Neural cell (in vitro differentiated cells): ENCODE measurements at regions not wholly inside any gene's neighbourhood (a gene's known extent, or its start where the extent isn't known, plus 50 kb on each side); places are given as distances from the start of the nearest gene placed in this dataset.

Experiments
- H2AFZ ChIP-seq: fragments of 200-600, 300-800 bp; sonication (generic), shearing (Covaris generic); 2 replicates; pipeline ENCODE4 v1.6.0; 2014; ENCODE audit warnings: low read depth, mild to moderate bottlenecking, antibody characterized with exemption, low read length, moderate library complexity
- H3F3A ChIP-seq: fragments of 200-600 bp; shearing (Covaris generic); 2 replicates; pipeline ENCODE4 v1.6.1; 2016; ENCODE audit warnings: mild to moderate bottlenecking, moderate library complexity, mixed read lengths, antibody characterized with exemption, low read length; ENCODE audit not compliant: insufficient read depth, poor library complexity, severe bottlenecking
- H3K27ac ChIP-seq: fragments of 200-600, 300-800 bp; sonication (generic), shearing (Covaris generic); 2 replicates; pipeline ENCODE4 v1.5.1; 2014; ENCODE audit warnings: mild to moderate bottlenecking, low read length, moderate library complexity
- H3K27me3 ChIP-seq: fragments of 300-800, 200-600 bp; sonication (generic), shearing (Covaris generic); 2 replicates; pipeline ENCODE4 v1.6.0; 2014; ENCODE audit warnings: mild to moderate bottlenecking, low read depth, low read length, moderate library complexity; ENCODE audit not compliant: insufficient read depth
- H3K36me3 ChIP-seq: fragments of 300-800, 200-600 bp; sonication (generic), shearing (Covaris generic); 2 replicates; pipeline ENCODE4 v1.5.1; 2014; ENCODE audit warnings: mild to moderate bottlenecking, antibody characterized with exemption, low read length, moderate library complexity; ENCODE audit not compliant: insufficient read depth
- H3K4me2 ChIP-seq: fragments of 300-800, 200-600 bp; sonication (generic), shearing (Covaris generic); 2 replicates; pipeline ENCODE4 v1.6.0; 2014; ENCODE audit warnings: mild to moderate bottlenecking, low read length
- H3K4me3 ChIP-seq: fragments of 300-800, 200-600 bp; sonication (generic), shearing (Covaris generic); 2 replicates; pipeline ENCODE4 v1.5.1; 2014; ENCODE audit warnings: mild to moderate bottlenecking, low read length, moderate library complexity
- H3K79me2 ChIP-seq: fragments of 200-600 bp; shearing (Covaris generic); replicated peaks from 2 replicates; pipeline ENCODE4 v1.6.0; 2014; ENCODE audit warnings: mild to moderate bottlenecking, low read length, moderate library complexity; ENCODE audit not compliant: insufficient read depth
- H3K9ac ChIP-seq: fragments of 300-800, 200-600 bp; sonication (generic), shearing (Covaris generic); 2 replicates; pipeline ENCODE4 v1.6.1; 2016; ENCODE audit warnings: mild to moderate bottlenecking, low read length, mixed read lengths
- H3K9me2 ChIP-seq: fragments of 200-600 bp; shearing (Covaris generic); 2 replicates; pipeline ENCODE4 v1.6.1; 2016; ENCODE audit warnings: mild to moderate bottlenecking, low read length, mixed read lengths; ENCODE audit not compliant: insufficient read depth
- H3K9me3 ChIP-seq: fragments of 200-600, 300-800 bp; sonication (generic), shearing (Covaris generic); 2 replicates; pipeline ENCODE4 v1.6.1; 2016; ENCODE audit warnings: mild to moderate bottlenecking, mixed run types, low read length, moderate library complexity, mixed read lengths
- H4K20me1 ChIP-seq: fragments of 200-600 bp; shearing (Covaris generic); 2 replicates; pipeline ENCODE4 v1.6.1; 2016; ENCODE audit warnings: mild to moderate bottlenecking, mixed run types; ENCODE audit not compliant: insufficient read depth
- EP300 ChIP-seq: fragments of 450-650 bp; conservative IDR thresholded peaks from 2 replicates; pipeline ENCODE4 v1.6.1; 2014; ENCODE audit warnings: antibody characterized with exemption, mild to moderate bottlenecking, moderate library complexity; ENCODE audit not compliant: poor library complexity, severe bottlenecking
- EZH2 ChIP-seq: fragments of 200-600, 300-800 bp; shearing (Covaris generic), sonication (generic); IDR thresholded peaks from 2 replicates; pipeline ENCODE4 v1.6.1; 2014; ENCODE audit warnings: antibody characterized with exemption, low read length, borderline replicate concordance, mild to moderate bottlenecking; ENCODE audit not compliant: insufficient read depth, poor library complexity, severe bottlenecking
- MXI1 ChIP-seq: fragments of 450-650 bp; conservative IDR thresholded peaks from 2 replicates; pipeline ENCODE4 v1.6.1; 2014; ENCODE audit warnings: antibody characterized with exemption, mild to moderate bottlenecking; ENCODE audit not compliant: poor library complexity, severe bottlenecking
- POLR2AphosphoS5 ChIP-seq: IDR thresholded peaks from 2 replicates; pipeline ENCODE4 v1.6.1; 2012
- RAD21 ChIP-seq: fragments of 450-650 bp; conservative IDR thresholded peaks from 2 replicates; pipeline ENCODE4 v1.6.1; 2014; ENCODE audit warnings: antibody characterized with exemption, mild to moderate bottlenecking, moderate library complexity
- REST ChIP-seq: IDR thresholded peaks from 2 replicates; pipeline ENCODE4 v1.6.1; 2012; ENCODE audit warnings: borderline replicate concordance
- SMC3 ChIP-seq: fragments of 450-650 bp; conservative IDR thresholded peaks from 2 replicates; pipeline ENCODE4 v1.6.1; 2014; ENCODE audit warnings: antibody characterized with exemption, mild to moderate bottlenecking, moderate library complexity; ENCODE audit not compliant: poor library complexity
- TAF1 ChIP-seq: IDR thresholded peaks from 2 replicates; pipeline ENCODE4 v1.6.1; 2012; ENCODE audit warnings: low read depth
- TF ChIP-seq, protein P1 (sequence below): fragments of 450-650 bp; IDR thresholded peaks from 2 replicates; pipeline ENCODE4 v1.5.1; 2014; ENCODE audit warnings: antibody characterized with exemption, mild to moderate bottlenecking, moderate library complexity; ENCODE audit not compliant: poor library complexity, severe bottlenecking

DNA sequence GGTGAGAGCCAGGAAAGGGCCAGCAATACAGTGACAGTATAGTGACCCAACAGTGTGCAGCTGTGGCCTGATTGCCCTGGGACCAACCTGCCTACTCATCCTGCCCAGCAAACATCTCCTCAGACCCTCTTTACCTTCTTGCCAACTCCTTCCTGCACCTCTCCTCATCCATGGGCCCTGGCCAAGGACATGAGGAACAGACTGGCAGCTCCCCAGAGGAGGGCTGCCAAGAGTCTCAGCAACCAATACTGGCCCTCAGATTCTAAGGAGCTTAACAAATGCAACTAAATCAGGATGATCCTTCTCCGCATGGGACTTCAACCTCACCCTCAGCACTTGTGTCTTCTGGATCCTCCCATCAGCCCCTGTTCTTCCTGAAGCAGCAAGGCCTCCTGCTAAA is 77.0 kb downstream of the RPL27A start:
- no peak overlapping the region for H3K9ac ChIP-seq
- H3K9me2 ChIP-seq: no peaks in the 10 kb centered on the region
- H3K4me3 ChIP-seq: no peak overlapping the region
- H2AFZ ChIP-seq: no peak overlapping the region
- H4K20me1 ChIP-seq: no peaks in the 10 kb centered on the region
- no peaks in the 10 kb centered on the region for H3K27me3 ChIP-seq
- H3K27ac ChIP-seq: no peak overlapping the region
- no peaks in the 10 kb centered on the region for H3K36me3 ChIP-seq
- H3K79me2 ChIP-seq: no peaks in the 10 kb centered on the region
- H3K4me2 ChIP-seq: no peak overlapping the region
- no peaks in the 10 kb centered on the region for H3F3A ChIP-seq
- TF ChIP-seq RAD21: no peak
- TF ChIP-seq REST: no peak
- no peak for TF ChIP-seq EZH2
- no peak for TF ChIP-seq SMC3
- H3K9me3 ChIP-seq: no peaks in the 10 kb centered on the region

GRCh38 chr11:8760896-8761295 is 78.3 kb downstream of the RPL27A start:
- Histone ChIP-seq H3K9me3 (no peaks in the 10 kb centered on the region), H3K4me3 (no peak overlapping the region), H3F3A (no peaks in the 10 kb centered on the region), H3K79me2 (no peaks in the 10 kb centered on the region), H2AFZ (no peak overlapping the region), H4K20me1 (no peaks in the 10 kb centered on the region), H3K4me2 (no peak overlapping the region), H3K9ac (no peak overlapping the region), H3K27ac (no peak overlapping the region), H3K36me3 (no peaks in the 10 kb centered on the region), H3K9me2 (no peaks in the 10 kb centered on the region), H3K27me3 (no peaks in the 10 kb centered on the region)
- TF ChIP-seq SMC3 (no peak), MXI1 (no peak), REST (no peak), TAF1 (no peak), EP300 (no peak), EZH2 (no peak), POLR2AphosphoS5 (no peak), RAD21 (no peak)
- TF ChIP-seq, protein P1, sequence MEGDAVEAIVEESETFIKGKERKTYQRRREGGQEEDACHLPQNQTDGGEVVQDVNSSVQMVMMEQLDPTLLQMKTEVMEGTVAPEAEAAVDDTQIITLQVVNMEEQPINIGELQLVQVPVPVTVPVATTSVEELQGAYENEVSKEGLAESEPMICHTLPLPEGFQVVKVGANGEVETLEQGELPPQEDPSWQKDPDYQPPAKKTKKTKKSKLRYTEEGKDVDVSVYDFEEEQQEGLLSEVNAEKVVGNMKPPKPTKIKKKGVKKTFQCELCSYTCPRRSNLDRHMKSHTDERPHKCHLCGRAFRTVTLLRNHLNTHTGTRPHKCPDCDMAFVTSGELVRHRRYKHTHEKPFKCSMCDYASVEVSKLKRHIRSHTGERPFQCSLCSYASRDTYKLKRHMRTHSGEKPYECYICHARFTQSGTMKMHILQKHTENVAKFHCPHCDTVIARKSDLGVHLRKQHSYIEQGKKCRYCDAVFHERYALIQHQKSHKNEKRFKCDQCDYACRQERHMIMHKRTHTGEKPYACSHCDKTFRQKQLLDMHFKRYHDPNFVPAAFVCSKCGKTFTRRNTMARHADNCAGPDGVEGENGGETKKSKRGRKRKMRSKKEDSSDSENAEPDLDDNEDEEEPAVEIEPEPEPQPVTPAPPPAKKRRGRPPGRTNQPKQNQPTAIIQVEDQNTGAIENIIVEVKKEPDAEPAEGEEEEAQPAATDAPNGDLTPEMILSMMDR: no peak
